HG03064 (cell line): ENCODE measurements at regions not wholly inside any gene's neighbourhood (a gene's known extent, or its start where the extent isn't known, plus 50 kb on each side); places are given as distances from the start of the nearest gene placed in this dataset.

ENCODE experiments used
- ATAC-seq: cut with Tn5 transposase; IDR thresholded peaks from one replicate; pipeline ENCODE4 v1.9.1; 2021; ENCODE audit warnings: low read depth; ENCODE audit not compliant: unreplicated experiment

DNA sequence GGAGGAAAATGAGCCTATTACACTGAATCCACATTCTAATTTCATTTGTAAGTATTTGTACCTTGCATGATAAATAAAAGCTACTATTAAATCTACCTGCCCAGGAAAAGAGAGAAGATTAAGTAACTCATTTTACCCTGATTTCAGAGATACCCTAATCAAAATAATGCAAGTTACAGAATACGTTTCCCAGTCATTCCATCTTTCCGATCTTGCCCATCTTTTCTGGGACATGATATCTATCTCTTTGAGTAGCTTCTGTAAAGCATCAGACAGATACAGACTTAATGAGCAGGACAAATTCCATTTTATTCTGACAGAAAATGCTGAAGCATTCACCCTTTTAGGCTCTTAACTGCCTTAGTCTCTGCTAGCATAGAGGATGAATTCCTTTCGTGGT, 56.6 kb downstream of the SPRY2 start:
- ATAC-seq = no peak

DNA sequence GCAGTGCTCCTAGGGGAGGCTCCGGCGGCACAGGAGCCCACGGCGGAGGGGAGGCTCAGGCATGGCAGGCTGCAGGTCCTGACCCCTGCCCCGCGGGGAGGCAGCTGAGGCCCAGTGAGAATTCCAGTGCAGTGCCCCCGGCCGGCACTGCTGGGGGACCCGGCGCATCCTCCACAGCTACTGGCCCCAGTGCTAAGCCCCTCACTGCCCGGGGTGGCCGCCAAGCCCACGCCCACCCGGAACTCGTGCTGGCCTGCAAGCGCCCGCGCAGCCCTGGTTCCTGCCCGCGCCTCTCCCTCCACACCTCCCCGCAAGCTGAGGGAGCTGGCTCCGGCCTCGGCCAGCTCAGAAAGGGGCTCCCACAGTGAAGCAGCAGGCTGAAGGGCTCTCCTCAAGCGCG, 62.2 kb downstream of the SPRY2 start:
- ATAC-seq = no peak

DNA sequence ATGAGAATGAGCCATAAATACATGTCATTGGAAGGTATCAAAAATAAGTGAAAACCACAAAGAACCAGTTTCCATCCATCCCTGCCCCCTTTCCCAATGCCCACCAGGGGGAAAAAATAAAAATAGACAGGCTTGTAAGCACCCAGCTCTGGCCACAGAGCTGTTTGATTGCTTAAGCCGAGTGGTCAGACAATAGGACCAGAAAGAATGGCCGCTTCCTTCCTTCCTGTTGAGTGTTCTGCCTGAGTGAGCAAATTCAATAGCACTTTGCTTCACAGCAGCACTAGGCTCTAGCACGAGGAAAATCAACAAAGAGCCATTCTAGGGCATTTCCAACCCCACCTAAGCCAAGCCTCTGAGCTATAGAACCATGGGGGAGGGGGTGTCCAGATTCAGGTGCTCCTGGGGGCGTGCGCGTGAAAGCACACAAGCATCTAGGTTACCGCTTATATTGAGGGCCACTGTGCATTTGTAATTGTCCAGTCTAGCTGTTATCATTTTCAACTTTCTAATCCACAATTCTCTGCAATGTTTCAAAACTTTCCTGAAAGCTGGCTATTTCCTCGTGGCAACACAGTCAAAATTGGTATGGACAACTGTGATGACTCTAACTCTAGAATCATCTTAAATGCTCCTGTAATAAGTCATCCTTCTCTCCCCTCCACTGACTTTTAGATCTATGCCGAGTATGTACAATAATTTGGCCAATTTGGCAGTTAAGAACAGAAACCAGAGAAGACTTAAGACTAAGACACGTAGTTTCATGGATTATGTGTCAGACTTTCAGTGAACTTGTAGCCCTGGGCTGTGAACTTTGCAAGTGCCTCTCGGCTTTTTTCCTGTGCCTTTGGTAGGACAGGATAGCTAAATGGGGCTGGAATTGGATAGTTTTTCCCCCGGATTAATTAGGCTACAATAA, 64.3 kb downstream of the SPRY2 start:
- ATAC-seq = no peak

DNA sequence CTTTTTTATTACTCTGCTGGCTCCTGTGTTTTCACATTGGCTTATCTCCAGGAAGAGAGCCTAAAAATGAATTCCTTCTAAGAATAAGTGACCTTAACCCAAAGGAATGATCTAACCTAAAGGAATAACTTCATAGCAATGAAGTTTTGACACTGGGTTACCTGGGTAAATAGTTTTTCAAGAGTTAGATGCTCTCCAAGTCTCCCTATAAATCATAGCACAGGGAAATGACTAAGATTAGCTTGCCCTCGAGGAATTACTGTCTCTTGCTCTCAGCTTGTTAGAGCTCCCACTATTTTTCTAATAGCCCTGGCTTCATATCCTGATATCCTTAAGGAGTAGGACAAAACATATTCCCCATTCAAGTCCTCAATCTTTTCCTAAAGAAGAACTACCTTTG, 66.3 kb downstream of the SPRY2 start:
- no peak for ATAC-seq

DNA sequence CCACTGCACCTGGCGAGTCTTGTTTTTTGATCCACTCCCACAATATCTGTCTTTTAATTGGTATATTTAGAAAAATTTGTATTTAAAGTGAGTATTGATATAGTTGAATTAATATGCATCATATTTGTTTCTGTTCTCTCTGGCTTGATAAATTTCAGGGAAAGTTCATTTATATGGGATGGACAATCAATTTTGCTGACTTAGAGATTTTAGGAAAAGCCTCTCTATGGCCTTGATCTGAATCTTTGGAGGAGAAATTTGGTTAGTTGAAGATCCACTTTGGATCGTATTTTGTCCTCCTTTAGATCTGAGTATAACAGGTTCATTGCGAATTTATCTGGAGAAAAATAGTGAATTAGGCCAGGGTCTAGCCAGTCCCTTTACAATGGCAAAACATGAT, 67.2 kb downstream of the SPRY2 start:
- no peak for ATAC-seq

DNA sequence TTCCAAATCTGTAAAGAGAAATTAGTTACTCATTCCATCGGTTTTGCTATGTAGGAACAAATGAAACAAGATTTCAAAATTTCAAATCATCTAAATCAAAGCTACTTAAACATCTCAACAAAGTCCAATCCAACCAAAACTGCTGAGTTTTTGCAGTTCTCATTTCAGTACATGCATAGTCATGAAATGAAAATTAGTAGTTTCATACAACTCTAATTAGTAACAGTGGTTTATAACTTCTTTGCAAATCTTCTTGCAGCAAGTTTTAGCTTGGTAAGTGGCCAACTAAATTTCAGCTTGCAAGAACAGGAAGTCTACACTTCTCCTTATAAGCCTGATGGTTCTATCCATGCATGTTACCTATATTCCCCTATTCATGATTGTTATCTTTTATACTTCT, 75.6 kb downstream of the SPRY2 start:
- peak; percentile 71 for ATAC-seq

DNA sequence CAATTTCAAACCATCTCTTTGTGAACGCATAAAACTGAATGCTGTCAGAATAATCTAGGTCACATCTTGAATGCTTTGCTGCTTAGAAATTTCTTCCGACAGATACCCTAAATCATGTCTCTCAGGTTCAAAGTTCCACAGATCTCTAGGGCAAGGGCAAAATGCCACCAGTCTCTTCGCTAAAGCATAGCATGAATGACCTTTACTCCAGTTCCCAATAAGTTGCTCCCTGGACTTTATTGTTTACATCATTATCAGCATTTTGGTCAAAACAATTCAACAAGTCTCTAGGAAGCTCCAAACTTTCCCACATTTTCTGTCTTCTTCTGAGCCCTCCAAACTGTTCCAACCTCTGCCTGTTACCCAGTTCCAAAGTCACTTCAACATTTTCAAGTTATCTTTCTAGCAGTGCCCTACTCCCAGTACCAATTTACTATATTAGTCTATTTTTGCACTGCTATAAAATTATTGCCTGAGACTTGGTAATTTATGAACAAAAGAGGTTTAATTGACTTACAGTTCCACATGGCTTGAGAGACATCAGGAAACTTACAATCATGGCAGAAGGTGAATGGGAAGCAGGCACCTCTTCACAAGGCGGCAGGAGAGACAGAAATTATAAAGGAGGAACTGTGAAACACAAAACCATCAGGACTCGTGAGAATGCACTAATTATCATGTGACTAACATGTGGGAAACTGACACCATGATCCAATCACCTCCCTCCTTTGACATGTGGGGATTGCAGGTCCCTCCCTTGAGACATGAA, 77.0 kb downstream of the SPRY2 start:
- ATAC-seq = no peak

DNA sequence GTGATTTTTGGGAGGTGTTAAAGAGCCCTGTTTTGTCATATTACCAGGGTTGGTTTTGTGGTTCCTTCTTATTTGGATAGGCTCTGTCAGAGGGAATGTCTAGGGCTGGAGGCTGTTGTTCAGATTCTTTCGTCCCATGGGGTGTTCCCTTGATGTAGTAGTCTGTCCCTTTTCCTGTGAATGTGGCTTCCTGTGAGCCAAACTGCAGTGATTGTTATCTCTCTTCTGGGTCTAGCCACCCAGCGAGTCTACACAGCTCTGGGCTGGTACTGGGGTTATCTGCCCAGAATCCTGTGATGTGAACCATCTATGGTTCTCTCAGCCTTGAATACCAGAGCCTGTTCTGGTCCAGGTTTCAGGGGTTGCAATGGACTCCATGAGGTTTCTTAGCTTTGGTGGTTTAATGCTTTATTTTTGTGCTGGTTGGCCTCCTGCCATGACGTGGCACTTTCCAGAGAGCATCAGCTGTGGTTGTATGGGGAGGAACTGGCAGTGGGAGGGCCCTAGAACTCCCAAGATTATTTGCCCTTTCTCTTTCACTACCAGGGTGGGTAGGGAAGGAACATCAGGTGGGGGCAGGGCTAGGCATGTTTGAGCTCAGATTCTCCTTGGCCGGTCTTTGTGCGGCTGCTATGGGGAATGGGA, 78.8 kb downstream of the SPRY2 start:
- ATAC-seq = no peak

DNA sequence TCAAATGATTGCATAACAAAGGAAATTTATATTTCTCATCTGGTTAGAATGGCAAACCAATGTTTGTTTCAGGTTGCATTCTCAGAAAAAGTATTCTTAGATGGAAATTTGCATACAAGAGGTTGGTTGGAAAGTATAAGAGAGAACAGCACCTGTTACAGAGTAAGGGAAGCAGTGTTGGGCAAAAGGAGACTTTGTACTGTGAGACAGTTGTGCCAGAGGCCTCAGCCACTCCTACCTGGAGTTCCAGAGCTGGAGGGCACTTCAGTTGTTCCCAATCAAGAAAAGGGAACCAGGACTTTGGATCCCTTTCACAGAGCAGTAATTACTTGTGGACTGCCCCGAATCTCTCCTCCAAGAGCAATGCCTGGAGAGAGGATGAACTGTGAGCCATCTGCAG, 81.8 kb downstream of the SPRY2 start:
- no peak for ATAC-seq

DNA sequence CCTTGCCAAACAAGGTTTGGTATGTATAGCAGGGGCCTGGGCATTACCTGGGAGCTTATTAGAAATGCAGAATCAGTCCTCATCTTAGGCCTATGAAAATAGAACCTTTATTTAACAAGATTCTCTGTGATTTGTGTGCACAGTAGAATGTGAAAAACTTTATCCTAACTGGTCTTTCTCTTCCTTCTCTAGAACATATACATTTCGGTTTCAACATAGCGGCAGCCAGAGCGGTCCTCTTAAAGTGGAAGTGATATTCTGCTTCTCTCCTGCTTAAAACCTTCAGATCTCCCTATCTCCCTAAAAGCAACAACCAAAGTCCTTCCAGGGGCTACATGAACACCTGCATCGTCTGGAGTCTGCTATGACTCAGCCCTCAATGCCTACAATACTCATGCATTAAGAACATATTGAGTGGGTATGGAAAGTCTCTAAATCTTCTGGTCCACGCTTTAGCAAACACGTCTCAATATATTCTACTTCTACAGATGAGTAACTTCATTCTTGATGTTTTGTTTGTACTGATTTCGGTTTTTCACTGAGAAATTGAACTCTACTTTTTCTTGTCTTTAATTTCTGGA, 84.5 kb downstream of the SPRY2 start:
- ATAC-seq = peak; percentile 74

DNA sequence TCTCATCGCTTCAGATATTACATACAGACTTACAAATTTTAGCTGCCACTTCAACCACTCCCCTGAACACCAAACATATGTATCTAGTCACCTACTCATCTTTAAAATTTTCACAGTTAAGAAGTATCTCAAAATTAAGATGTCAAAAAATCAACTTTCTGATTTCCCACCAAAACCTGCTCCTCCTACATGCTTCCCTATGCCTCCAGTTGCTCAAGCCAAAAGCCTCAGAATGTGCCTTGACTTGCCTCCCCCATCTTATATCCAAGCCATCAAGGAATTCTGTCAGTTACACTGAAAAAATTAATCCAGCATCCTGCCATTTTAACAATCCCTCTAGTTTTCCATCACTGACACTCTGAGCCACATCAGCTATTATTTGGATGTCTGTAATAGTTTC, 85.0 kb downstream of the SPRY2 start:
- no peak for ATAC-seq

DNA sequence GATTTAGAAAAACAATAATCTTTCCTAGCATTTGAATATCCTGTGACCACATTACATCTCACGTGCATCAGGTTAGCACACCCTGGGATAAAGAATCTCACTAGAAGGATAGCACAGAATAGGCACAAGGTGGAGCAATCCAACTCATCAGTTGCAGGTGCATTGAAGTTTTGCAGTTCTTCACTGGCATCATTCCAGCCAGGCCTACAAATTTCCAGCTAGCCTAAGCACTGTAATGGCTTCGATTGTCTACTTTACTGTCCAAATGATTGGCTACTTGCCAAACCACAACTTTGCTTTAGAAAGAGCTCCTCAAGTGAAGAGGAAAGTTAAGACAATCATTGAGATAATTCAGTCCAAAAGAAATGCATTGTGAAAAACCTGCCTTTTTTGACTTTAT, 89.5 kb downstream of the SPRY2 start:
- ATAC-seq = no peak

DNA sequence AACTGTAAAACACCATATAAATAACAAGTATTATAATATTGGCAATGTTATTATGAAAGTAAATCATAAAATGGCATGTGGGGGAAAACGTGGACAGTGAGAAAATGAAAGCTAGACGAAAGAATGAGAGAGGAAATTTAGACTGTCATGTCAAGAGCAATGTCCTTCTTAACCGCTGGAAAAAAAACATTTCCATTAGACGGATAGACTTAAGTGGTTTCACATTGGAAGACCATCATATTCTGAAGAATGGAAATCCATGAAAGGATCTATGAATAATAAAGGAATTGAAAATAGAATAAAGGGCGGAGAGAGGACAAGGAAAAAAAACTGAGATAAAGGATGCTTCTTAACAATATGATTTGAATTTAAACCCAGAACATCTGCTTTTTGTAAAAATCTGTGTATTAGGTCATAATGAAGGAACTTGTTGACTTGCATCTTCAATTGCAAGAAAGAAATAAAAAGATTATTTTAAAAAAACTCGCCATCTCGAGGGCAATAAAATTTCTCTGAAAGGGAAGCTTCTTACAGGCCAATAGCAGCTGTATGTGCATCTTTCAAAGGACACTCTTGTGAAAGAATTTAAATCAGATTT, 90.6 kb downstream of the SPRY2 start:
- no peak for ATAC-seq

DNA sequence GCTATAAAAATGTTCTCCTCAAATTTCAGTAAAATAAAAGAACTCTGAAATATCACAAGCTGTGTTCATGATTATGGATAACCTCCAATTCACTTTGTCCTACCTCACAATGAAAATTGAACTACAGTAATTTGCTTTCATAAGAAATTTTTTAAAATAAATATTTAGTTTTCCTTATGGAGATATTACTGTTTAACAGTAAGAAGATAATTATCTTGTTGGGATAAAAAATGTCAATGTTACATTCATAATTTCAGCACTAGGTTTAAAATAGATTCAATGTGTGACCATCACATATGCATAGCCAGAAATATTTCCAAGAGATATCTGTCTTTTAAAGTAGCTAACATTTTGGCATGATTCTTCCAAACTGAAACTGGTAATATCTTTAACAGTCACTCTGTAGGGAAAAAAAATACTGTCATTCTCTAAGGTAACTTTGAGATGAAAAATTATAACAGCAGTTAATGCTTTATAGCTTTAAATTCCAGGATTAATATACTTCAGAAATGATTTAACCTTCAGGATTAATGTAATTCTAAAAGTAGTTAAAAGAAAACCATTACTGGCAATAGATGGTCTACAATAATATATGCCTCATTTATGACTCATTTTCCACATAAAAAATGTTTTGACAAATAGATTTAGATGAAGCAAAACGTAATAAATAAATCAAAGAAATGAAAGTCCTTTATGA, 91.3 kb downstream of the SPRY2 start:
- ATAC-seq = no peak

DNA sequence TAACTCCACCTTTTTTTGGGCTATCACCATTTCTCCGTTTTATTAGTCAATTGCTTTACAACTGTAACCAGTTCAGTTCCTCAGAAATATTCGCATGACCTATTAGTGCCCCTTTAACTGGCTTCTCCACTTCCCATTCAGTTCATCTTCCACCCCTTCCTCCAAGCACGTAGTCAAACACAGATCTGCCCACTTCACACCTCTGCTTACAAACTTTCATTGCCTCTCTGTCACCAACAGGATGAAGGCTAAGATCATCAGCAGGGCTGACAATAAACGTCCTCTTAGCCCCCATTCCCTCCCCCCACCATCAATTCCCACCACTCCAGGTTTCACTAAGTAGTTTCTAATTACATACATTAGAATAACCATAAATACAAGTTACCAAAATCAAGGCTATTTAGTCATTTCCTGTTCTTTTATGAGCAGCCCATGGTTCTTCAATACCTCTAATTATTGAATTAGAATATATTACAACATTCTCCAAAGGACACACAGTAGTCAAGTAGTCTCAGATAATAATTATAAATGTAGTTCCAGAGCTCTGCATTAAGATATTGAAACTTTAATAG, 95.7 kb downstream of the SPRY2 start:
- ATAC-seq = no peak

DNA sequence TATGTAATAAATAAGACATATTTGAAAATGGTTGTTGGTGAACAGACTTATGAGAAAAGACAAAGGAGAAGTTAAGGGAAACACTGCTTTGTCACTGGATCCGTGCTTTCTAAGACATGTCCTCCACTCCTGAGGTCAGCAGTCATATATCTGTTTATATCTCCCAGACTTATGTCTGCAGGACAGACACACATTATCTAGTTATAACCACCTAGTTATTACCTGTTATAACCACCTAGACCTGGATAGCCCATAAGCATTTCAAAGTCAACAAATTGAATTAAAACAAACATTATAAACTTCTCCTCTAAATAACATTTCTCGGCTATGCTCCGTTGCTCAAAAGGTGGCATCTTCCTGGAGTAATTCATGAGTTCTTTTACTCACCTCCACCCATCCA, 96.4 kb downstream of the SPRY2 start:
- no peak for ATAC-seq

DNA sequence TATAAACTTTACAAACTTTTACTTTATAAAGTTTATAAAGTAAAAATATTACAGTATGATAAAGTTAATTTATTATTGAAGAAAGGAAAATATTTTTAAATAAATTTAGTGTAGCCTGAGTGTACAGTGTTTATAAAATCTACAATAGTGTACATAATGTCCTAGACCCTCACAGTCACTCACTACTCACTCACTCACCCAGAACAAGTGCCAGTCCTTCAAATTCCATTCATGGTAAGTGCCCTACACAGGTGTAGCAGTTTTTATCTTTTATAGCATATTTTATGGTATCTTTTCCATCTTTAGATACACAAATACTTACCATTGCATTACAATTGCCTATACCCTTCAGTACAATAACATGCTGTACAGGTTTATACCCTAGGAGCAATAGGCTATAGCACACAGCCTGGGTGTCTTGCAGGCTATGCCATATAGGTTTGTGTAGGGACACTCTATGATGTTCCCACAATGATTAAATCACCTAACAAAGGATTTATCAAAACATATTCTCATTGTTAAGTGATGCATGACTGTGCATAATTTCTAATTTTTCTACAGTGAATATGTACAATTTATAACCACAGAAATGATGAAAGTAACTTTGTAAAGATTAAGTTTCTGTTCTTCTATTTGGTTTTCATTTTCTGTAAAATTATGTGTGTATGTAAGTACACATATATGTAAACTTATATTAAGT, 98.0 kb downstream of the SPRY2 start:
- ATAC-seq = no peak

DNA sequence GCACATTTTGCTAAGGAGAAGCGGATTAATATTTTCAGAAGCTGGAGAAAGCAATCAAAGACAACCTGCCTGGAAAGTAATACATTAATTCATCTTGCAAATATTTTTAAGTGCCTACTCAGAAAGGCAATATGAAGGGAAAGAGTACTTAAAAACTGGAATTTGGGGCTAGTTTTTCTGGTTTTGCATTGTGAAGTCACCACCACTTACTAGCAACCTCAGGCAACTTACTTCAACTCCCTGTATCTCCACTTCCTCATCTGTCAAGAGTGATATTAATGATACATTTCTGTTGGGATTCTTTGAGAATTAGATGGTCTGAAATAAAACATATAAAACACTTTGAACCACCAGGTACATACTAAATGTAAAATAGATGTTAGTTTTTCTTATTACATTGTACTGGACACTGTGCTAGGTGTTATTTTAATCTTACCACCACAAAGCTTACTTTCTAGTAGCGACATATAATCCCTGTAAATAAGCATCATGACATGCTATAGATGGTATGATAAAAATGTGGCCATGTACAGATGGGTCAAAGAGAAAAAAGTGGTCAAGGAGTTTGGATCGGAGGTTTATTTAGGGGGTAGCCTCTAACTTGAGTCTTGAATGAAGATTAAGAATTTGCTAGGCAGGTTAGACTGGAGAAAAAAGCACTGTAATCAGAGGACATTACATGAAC, 101.2 kb downstream of the SPRY2 start:
- ATAC-seq = no peak

DNA sequence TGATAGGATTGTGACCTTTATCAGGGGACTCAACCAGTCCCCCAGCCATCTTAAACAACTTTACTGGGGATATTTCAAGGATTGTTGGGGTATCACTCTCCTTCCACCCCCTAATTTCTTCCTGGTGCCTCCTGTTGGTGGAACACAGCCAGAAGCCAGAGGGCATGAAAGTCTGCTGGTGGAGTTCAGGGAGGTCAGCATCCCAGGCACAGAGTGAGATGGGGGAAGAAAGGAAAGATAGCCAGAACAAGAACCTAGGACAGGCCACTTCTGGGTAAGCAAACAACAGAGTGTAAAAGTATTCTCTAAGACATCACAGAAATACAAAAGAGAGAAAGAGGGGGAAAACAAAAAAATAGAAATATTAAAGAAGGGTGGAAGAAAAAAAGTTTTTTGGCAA, 101.8 kb downstream of the SPRY2 start:
- no peak for ATAC-seq
